Progenitor cell of endocrine pancreas (in vitro differentiated cells): ENCODE measurements at regions not wholly inside any gene's neighbourhood (a gene's known extent, or its start where the extent isn't known, plus 50 kb on each side); places are given as distances from the start of the nearest gene placed in this dataset.

Experiments
- DNase-seq: peaks from one replicate; pipeline ENCODE4 v3.0.0; 2021; ENCODE audit warnings: low spot score; ENCODE audit not compliant: unreplicated experiment
- H3K27ac Mint-ChIP-seq: 2 replicates; pipeline ENCODE4 v1.8.0; 2021; ENCODE audit warnings: mild to moderate bottlenecking, moderate library complexity, mixed read lengths
- H3K27me3 Mint-ChIP-seq: 2 replicates; pipeline ENCODE4 v1.8.0; 2021; ENCODE audit warnings: mixed read lengths
- H3K36me3 Mint-ChIP-seq: 2 replicates; pipeline ENCODE4 v1.8.0; 2022; ENCODE audit warnings: mixed read lengths; ENCODE audit not compliant: insufficient read depth
- H3K4me1 Mint-ChIP-seq: 2 replicates; pipeline ENCODE4 v1.8.0; 2021; ENCODE audit warnings: low read depth, mixed read lengths
- H3K4me3 Mint-ChIP-seq: 2 replicates; pipeline ENCODE4 v1.8.0; 2021; ENCODE audit warnings: low read depth, mild to moderate bottlenecking, moderate library complexity, mixed read lengths
- H3K9me3 Mint-ChIP-seq: 2 replicates; pipeline ENCODE4 v1.8.0; 2021; ENCODE audit warnings: low read depth, mixed read lengths
- CTCF ChIP-seq: fragments of 200-600 bp; sonication (generic); IDR thresholded peaks from one replicate; pipeline ENCODE4 v1.5.0; 2021; ENCODE audit warnings: antibody characterized with exemption, mild to moderate bottlenecking; ENCODE audit not compliant: unreplicated experiment

GRCh38 chr4:145295547-145295946 is 115.2 kb upstream of the OTUD4 start:
- H3K9me3 Mint-ChIP-seq: no peaks in the 10 kb centered on the region
- no peaks in the 10 kb centered on the region for H3K27me3 Mint-ChIP-seq
- no peak overlapping the region for H3K27ac Mint-ChIP-seq
- H3K36me3 Mint-ChIP-seq: no peaks in the 10 kb centered on the region
- no peaks in the 10 kb centered on the region for H3K4me1 Mint-ChIP-seq
- H3K4me3 Mint-ChIP-seq: no peak overlapping the region
- no peak for DNase-seq
- no peak for TF ChIP-seq CTCF

GRCh38 chr4:145295122-145295521 is 114.7 kb upstream of the OTUD4 start:
- Mint-ChIP-seq H3K4me3 (no peak overlapping the region), H3K9me3 (no peaks in the 10 kb centered on the region), H3K27me3 (no peaks in the 10 kb centered on the region), H3K27ac (no peak overlapping the region), H3K36me3 (no peaks in the 10 kb centered on the region), H3K4me1 (no peaks in the 10 kb centered on the region)
- no peak for DNase-seq
- no peak for TF ChIP-seq CTCF

- DNase-seq: no peak
- H3K27ac Mint-ChIP-seq: no peak overlapping the region
- H3K9me3 Mint-ChIP-seq: no peaks in the 10 kb centered on the region
- no peak for TF ChIP-seq CTCF
- H3K36me3 Mint-ChIP-seq: no peaks in the 10 kb centered on the region
- H3K4me3 Mint-ChIP-seq: no peak overlapping the region
- H3K4me1 Mint-ChIP-seq: no peaks in the 10 kb centered on the region
- H3K27me3 Mint-ChIP-seq: no peaks in the 10 kb centered on the region
These were observed 113.3 kb upstream of the OTUD4 start for GRCh38 chr4:145293658-145294057.

- Mint-ChIP-seq H3K4me1 (no peaks in the 10 kb centered on the region), H3K4me3 (no peak overlapping the region), H3K9me3 (no peaks in the 10 kb centered on the region), H3K27me3 (no peaks in the 10 kb centered on the region), H3K36me3 (no peaks in the 10 kb centered on the region), H3K27ac (no peak overlapping the region)
- no peak for DNase-seq
- no peak for TF ChIP-seq CTCF
These were observed 110.6 kb upstream of the OTUD4 start for GRCh38 chr4:145290955-145291354.

- no peak overlapping the region for H3K27ac Mint-ChIP-seq
- no peaks in the 10 kb centered on the region for H3K27me3 Mint-ChIP-seq
- H3K36me3 Mint-ChIP-seq: no peaks in the 10 kb centered on the region
- H3K9me3 Mint-ChIP-seq: no peaks in the 10 kb centered on the region
- no peak overlapping the region for H3K4me3 Mint-ChIP-seq
- no peak for DNase-seq
- H3K4me1 Mint-ChIP-seq: no peaks in the 10 kb centered on the region
- no peak for TF ChIP-seq CTCF
These were observed 109.2 kb upstream of the OTUD4 start for GRCh38 chr4:145289403-145290076.
